ENCODE measurements at regions not wholly inside any gene's neighbourhood (a gene's known extent, or its start where the extent isn't known, plus 50 kb on each side); places are given as distances from the start of the nearest gene placed in this dataset.
"Not testable (repeated sequence)": the region's sequence is repeated elsewhere in the genome, so short reads cannot be mapped to it uniquely, and the experiment has no call there.

GRCh38 chr7:81845744-81846241 is 75.9 kb upstream of the HGF start:
- H3K4me3 ChIP-seq (ENCODE audit: low read length) = peak overlapping the region; percentile 59
- H4K20me1 ChIP-seq (ENCODE audit: insufficient read depth, low read length) = no peaks in the 10 kb centered on the region
- no peaks in the 10 kb centered on the region for H3K9me2 ChIP-seq (replicated peaks; ENCODE audit: insufficient read depth, low read length)
- peak overlapping the region; percentile 76 for H2AFZ ChIP-seq (ENCODE audit: low read length)
- peaks cover 18% of the 10 kb centered on the region for H3F3A ChIP-seq (ENCODE audit: insufficient read depth, low read length)
- H3K4me2 ChIP-seq (ENCODE audit: low read depth, low read length) = peak overlapping the region; percentile 75
- no peaks in the 10 kb centered on the region for H3K9me3 ChIP-seq (replicated peaks; ENCODE audit: insufficient read depth, low read length)
- TF ChIP-seq EZH2phosphoT487 (IDR thresholded peaks at IDR 0.05; ENCODE audit: low read length) (no peak), EZH2 (optimal IDR thresholded peaks at IDR 0.05; ENCODE audit: low read depth, low read length) (no peak)
- TF ChIP-seq, protein P1, sequence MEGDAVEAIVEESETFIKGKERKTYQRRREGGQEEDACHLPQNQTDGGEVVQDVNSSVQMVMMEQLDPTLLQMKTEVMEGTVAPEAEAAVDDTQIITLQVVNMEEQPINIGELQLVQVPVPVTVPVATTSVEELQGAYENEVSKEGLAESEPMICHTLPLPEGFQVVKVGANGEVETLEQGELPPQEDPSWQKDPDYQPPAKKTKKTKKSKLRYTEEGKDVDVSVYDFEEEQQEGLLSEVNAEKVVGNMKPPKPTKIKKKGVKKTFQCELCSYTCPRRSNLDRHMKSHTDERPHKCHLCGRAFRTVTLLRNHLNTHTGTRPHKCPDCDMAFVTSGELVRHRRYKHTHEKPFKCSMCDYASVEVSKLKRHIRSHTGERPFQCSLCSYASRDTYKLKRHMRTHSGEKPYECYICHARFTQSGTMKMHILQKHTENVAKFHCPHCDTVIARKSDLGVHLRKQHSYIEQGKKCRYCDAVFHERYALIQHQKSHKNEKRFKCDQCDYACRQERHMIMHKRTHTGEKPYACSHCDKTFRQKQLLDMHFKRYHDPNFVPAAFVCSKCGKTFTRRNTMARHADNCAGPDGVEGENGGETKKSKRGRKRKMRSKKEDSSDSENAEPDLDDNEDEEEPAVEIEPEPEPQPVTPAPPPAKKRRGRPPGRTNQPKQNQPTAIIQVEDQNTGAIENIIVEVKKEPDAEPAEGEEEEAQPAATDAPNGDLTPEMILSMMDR (IDR thresholded peaks at IDR 0.05; ENCODE audit: low read length) = no peak
- DNase-seq = peak; percentile 68
- H3K27me3 ChIP-seq (replicated peaks; ENCODE audit: insufficient read depth, low read length) = no peaks in the 10 kb centered on the region
- no peaks in the 10 kb centered on the region for H3K79me2 ChIP-seq (ENCODE audit: low read length)
- H3K27ac ChIP-seq (ENCODE audit: low read length) = peak overlapping the region; percentile 80
- no peaks in the 10 kb centered on the region for H3K36me3 ChIP-seq (replicated peaks; ENCODE audit: insufficient read depth, low read length)
- H3K9ac ChIP-seq (ENCODE audit: low read length) = peak overlapping the region; percentile 55
- peaks cover 17% of the 10 kb centered on the region for H3K4me1 ChIP-seq (ENCODE audit: low read length)

DNA sequence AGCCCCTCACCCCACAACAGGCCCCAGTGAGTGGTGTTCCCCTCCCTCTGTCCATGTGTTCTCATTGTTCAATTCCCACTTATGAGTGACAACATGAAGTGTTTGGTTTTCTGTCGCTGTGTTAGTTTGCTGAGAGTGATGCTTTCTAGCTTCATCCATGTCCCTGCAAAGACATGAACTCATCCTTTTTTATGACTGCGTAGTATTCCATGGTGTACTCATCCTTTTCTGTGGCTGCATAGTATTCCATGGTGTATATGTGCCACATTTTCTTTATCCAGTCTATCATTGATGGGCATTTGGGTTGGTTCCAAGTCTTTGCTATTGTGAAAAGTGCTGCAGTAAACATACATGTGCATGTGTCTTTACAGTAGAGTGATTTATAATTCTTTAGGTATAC is 73.8 kb upstream of the HGF start:
- H3K4me3 ChIP-seq (ENCODE audit: low read length); H3K79me2 ChIP-seq (ENCODE audit: low read length); H4K20me1 ChIP-seq (ENCODE audit: insufficient read depth, low read length); H3K9ac ChIP-seq (ENCODE audit: low read length); H3K27ac ChIP-seq (ENCODE audit: low read length); H3K9me2 ChIP-seq (replicated peaks; ENCODE audit: insufficient read depth, low read length); H2AFZ ChIP-seq (ENCODE audit: low read length); H3K36me3 ChIP-seq (replicated peaks; ENCODE audit: insufficient read depth, low read length); H3K27me3 ChIP-seq (replicated peaks; ENCODE audit: insufficient read depth, low read length); H3K4me2 ChIP-seq (ENCODE audit: low read depth, low read length); H3K9me3 ChIP-seq (replicated peaks; ENCODE audit: insufficient read depth, low read length); DNase-seq: not testable (repeated sequence)
- Histone ChIP-seq H3K4me1 (ENCODE audit: low read length) (peaks cover 37% of the 10 kb centered on the region), H3F3A (ENCODE audit: insufficient read depth, low read length) (peaks cover 24% of the 10 kb centered on the region)

DNA sequence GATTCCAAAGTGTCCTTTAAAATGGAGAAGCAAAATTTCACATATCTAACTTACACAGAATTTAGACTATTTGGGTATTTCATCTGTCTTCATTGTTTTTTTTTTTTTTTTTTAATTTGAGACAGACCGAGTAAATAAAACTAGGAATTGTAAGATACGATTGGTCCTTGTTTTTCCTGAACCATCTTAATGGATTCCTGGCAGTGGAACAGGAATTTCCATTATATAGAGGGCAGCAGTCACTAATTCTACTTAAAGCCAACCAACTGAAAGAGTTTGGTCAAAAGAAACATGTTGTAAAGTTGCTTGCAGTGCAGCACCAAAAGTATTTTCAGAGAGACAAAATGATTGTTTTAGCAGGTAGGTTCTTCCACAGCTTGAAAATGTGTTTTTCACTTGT is 72.5 kb upstream of the HGF start:
- H2AFZ ChIP-seq (ENCODE audit: low read length) = no peak overlapping the region
- H3K27me3 ChIP-seq (replicated peaks; ENCODE audit: insufficient read depth, low read length) = no peaks in the 10 kb centered on the region
- no peak overlapping the region for H3K4me3 ChIP-seq (ENCODE audit: low read length)
- H4K20me1 ChIP-seq (ENCODE audit: insufficient read depth, low read length) = no peaks in the 10 kb centered on the region
- H3F3A ChIP-seq (ENCODE audit: insufficient read depth, low read length) = peaks cover 24% of the 10 kb centered on the region
- TF ChIP-seq EZH2phosphoT487 (IDR thresholded peaks at IDR 0.05; ENCODE audit: low read length) = no peak
- TF ChIP-seq, protein P1 (IDR thresholded peaks at IDR 0.05; ENCODE audit: low read length) = no peak
- no peak for TF ChIP-seq EZH2 (optimal IDR thresholded peaks at IDR 0.05; ENCODE audit: low read depth, low read length)
- H3K4me1 ChIP-seq (ENCODE audit: low read length) = peaks cover 38% of the 10 kb centered on the region
- H3K79me2 ChIP-seq (ENCODE audit: low read length) = no peaks in the 10 kb centered on the region
- no peak overlapping the region for H3K4me2 ChIP-seq (ENCODE audit: low read depth, low read length)
- no peak for DNase-seq
- H3K36me3 ChIP-seq (replicated peaks; ENCODE audit: insufficient read depth, low read length) = no peaks in the 10 kb centered on the region
- no peaks in the 10 kb centered on the region for H3K9me2 ChIP-seq (replicated peaks; ENCODE audit: insufficient read depth, low read length)
- no peak overlapping the region for H3K9ac ChIP-seq (ENCODE audit: low read length)
- H3K9me3 ChIP-seq (replicated peaks; ENCODE audit: insufficient read depth, low read length) = no peaks in the 10 kb centered on the region
- no peak overlapping the region for H3K27ac ChIP-seq (ENCODE audit: low read length)

DNA sequence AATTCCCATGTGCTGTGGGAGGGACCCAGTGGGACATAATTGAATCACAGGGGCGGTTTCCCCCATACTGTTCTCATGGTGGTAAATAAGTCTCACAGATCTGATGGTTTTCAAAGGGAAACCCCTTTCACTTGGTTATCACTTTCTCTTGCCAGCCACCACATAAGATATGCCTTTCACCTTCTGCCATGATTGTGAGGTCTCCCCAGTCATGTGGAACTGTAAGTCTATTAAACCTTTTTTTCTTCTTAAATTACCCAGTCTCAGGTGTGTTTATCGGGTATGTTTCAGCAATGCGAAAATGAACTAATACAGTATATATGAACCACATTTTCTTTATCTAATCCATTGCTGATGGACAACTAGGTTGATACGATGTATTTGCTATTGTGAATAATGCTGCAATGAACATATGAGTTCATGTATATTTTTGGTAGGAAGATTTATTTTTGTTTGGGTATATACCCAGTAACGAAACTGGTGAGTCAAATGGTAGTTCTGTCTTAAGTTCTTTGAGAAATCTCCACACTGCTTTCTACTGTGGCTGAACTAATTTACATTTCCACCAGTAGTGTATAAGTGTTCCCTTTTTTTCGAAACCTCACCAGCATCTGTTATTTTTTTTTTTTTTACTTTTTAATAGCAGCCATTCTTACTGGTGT is 70.0 kb upstream of the HGF start:
- H3K27me3 ChIP-seq (replicated peaks; ENCODE audit: insufficient read depth, low read length) = no peaks in the 10 kb centered on the region
- no peaks in the 10 kb centered on the region for H4K20me1 ChIP-seq (ENCODE audit: insufficient read depth, low read length)
- H3K4me3 ChIP-seq (ENCODE audit: low read length) = no peak overlapping the region
- H3K9me2 ChIP-seq (replicated peaks; ENCODE audit: insufficient read depth, low read length) = no peaks in the 10 kb centered on the region
- no peaks in the 10 kb centered on the region for H3K36me3 ChIP-seq (replicated peaks; ENCODE audit: insufficient read depth, low read length)
- TF ChIP-seq EZH2 (optimal IDR thresholded peaks at IDR 0.05; ENCODE audit: low read depth, low read length) = no peak
- H3F3A ChIP-seq (ENCODE audit: insufficient read depth, low read length) = peaks cover 6% of the 10 kb centered on the region; the same call in 1 of the 2 replicates
- no peaks in the 10 kb centered on the region for H3K9me3 ChIP-seq (replicated peaks; ENCODE audit: insufficient read depth, low read length)
- peak overlapping the region; percentile 22; the same call in 1 of the 2 replicates for H3K4me2 ChIP-seq (ENCODE audit: low read depth, low read length)
- peaks cover 23% of the 10 kb centered on the region for H3K4me1 ChIP-seq (ENCODE audit: low read length)
- H3K79me2 ChIP-seq (ENCODE audit: low read length) = no peaks in the 10 kb centered on the region
- no peak overlapping the region for H2AFZ ChIP-seq (ENCODE audit: low read length)
- no peak overlapping the region; the same call in 1 of the 2 replicates for H3K27ac ChIP-seq (ENCODE audit: low read length)
- DNase-seq = peak; percentile 58
- H3K9ac ChIP-seq (ENCODE audit: low read length) = no peak overlapping the region

All from MM.1S (cell line).